ENCODE measurements at regions not wholly inside any gene's neighbourhood (a gene's known extent, or its start where the extent isn't known, plus 50 kb on each side); places are given as distances from the start of the nearest gene placed in this dataset.

- TF ChIP-seq POLR2A (IDR thresholded peaks at IDR 0.05; ENCODE audit: low read depth) (no peak), POLR2AphosphoS5 (IDR thresholded peaks at IDR 0.05) (no peak), CTCF (IDR thresholded peaks at IDR 0.05) (no peak)
Observed at GRCh38 chr1:80293818-80294217, 1287.3 kb upstream of the ADGRL4 start.
